ENCODE measurements at regions not wholly inside any gene's neighbourhood (a gene's known extent, or its start where the extent isn't known, plus 50 kb on each side); places are given as distances from the start of the nearest gene placed in this dataset.
A peak's percentile ranks its signal among the peaks of the same experiment; 100 is the strongest.

DNA sequence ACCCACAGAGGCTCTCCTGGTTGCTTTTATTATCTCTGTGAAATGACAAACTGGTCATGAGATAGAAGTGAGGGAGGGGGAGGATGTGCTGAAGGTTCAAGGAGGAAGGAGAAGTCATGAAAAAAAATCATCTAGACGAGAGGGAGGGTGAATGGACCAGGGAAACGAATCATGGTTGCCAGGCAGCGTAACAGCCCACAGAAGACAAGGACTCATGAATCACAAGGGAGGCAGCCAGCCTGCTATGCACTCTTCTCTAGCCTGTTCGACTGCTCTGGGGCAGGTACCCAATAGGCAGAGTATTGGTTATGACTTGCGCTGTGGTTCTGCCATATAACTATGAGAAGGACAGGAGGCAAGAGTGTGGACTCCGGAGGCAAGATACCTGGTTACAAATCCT lies 475.2 kb downstream of the CDK5RAP2 start:
- no peak for DNase-seq

DNA sequence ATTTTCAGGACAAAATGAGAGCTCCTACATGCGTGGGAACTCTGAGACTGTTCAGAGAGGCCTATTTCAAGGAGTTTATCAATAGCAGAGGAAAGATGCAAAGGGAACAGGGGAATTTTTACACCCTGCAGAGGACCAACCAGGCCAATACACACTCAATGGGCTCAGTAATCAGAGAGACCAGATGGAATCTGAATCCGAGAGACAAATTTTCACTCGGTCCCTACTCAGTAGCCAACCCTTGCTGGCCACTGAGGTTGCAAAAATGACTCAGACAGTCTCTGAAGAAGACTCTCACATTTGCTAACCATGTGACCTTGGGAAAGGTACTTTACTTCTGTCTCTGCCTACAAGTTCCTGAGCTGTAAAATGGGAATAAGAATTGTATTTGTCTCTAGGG lies 479.4 kb downstream of the CDK5RAP2 start:
- no peak for DNase-seq

GRCh38 chr9:120099065-120099464 lies 480.9 kb downstream of the CDK5RAP2 start:
- DNase-seq: no peak

DNA sequence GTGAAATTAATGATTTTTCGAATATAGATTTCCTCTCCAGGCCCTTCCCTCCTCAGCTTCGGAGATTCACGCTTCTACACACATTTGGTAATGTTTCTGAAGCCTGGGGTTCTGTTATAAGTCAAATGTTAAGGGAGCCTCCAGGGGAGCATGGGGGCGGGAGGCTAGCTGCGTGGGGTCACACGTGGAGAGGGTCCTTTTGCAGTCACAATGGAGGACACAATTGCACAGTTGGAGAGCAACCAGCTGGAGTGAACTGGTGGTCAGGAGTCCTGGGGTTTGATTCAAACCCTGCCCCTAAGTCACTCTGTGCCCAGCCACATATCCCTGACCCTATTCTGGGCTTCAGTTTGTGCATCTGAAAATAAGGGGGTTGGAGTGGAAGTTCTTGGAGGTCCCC lies 481.4 kb downstream of the CDK5RAP2 start:
- no peak for DNase-seq

GRCh38 chr9:120091206-120091605 lies 488.8 kb downstream of the CDK5RAP2 start:
- DNase-seq: no peak

DNA sequence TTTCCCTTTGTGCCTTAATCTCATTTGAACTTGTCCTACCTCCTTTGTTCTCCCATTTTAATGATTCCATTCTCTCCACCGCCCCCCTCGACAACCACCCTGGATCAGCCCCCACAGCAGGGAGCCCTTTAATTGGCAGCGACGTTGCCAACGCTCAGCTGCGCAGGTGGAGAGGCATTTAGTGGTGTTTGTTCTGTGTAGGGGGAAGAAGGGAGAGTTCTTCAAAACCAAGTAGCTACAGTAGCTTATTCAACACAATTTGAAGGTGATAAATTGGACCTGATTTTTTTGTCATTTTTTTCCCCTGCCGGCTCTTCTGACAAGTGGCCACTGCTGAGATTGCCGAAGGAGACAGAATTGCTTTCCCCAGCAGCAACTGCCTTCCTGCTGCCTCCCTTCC lies 499.1 kb downstream of the CDK5RAP2 start:
- DNase-seq: peak; percentile 87

DNA sequence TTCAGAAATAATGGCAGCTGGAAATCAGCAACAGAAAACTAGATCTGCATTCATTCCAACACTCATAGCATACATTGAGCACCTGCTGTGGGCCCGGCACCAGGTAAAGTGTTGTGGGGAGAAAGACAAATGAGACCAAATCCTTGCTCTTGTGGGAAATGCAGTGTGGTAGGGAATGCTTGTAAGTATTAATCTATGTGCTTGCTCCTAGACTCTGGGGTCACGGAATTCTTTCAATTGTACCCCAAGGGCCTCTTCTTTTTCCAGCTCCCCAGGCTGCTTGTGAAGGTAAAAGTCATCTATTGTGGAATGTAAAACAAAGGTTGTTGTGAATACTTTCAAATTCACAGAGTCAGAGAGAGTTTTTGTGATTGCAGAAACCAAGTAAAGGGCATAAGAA lies 501.9 kb downstream of the CDK5RAP2 start:
- no peak for DNase-seq

DNA sequence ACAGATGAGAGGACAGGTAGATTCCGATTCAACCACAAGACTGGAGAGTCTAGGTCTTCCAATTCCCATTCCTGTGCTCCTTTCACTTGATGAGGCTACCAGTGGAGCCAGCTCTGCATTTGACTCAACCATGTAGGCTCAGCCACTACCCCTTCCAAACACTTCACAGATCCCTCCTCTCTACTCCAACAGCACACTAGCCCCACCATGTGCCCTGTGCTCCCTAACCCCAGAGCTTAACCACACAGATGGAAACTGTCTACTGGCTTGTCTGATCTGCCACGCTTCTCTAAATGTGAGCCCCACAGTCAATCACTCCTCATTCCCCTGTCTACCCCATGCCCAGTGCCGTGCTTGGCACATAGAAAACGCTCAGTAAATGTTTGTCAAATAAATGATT lies 508.2 kb downstream of the CDK5RAP2 start:
- DNase-seq: no peak

GRCh38 chr9:120066315-120066714 lies 513.7 kb downstream of the CDK5RAP2 start:
- DNase-seq: no peak

DNA sequence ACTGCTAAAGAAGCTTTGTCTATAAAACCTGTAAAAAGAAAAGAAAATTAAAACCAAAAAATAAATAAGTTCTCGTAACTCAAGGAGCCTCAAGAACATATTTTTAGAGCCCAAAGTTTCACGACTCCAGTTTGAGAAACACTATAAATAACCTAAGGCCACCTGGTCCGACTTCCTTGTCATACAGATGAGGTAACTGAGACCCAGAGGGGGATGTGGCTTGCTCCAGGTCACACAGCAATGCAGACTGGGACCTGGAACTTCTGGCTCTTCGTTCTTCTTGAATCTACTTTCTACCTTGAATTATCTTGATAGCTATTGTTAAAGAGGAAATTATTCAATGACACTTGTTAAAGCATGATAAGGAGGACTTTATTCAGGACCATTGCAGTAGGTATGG lies 514.8 kb downstream of the CDK5RAP2 start:
- DNase-seq: no peak

DNA sequence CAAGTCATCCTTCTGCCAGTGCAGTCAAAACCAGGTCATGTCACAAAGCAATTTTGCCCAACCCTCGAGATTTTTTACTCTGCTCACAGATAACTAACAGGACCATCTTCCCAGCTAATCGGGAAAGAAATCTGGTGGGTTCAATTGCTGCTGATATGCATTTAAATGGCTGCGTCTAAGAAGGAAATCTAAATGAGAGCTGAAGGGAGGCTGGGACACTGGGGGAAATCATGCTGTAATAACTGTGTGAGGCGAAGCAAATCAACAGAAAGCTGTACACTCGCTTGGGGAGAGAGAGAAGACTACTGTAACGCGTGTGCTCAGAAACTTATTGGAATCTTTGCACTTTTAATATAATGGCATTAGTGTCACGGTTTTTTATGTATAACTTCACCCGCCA lies 535.0 kb downstream of the CDK5RAP2 start:
- DNase-seq: no peak

DNA sequence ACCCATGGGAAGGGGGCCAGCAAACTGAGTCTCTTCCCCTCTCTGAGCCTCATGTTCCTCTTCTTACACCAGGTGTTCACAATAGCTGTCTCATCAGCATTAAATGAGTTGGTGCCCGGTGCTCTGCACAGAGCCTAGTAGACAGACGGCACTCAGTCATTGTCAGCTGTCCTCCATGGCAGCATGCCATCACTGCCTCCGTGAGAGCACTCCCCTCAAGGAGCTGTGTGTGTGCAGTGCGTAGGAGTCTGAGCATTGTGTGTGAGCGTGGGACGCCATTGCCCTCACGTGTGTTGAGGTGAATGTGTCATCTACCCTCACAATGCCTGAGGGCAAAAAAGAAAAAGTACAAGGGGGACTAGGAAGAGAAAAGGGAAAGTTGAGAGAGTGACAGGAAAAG lies 536.5 kb downstream of the CDK5RAP2 start:
- no peak for DNase-seq

DNA sequence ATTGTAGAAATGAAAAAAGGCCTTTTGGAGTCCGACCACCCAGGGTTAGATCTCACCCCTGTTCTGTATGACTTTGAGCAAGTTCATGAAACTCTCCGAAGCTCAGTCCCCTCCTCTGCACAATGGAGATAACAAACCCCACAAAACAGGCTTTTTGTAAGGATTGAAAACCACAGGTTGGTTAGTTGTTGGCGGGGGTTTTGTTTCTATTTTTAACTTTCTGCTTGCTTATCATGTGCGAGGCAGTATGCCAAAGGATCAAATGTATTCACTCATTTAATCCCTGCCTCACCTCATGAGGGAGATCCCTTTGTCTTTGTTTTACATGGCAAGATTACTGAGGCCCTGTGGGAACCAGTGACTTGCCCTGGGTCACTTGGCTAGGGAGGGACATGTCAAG lies 539.1 kb downstream of the CDK5RAP2 start:
- no peak for DNase-seq

GRCh38 chr9:120038342-120038741 lies 541.6 kb downstream of the CDK5RAP2 start:
- no peak for DNase-seq

- no peak for DNase-seq
These were observed 547.3 kb downstream of the CDK5RAP2 start for GRCh38 chr9:120032639-120033038.

DNA sequence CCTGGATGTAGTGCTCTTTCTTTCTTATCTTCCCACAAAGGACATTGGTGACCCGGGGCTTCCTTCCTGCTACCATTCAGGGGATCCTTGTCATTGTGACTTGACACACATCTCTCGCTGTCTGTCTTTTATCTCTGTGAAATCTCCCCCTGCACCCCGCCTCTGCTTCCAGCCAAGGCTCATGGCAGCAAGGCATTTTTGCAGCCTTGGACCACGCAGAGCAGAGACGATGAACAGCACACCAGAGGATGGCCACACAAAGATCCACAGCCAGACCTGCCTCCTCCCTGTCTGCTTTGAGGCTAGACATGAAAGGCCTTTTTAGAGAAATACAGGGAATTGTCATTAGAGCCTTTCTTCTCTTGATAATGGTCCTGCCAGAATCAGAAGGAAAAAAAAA lies 549.1 kb downstream of the CDK5RAP2 start:
- no peak for DNase-seq

- DNase-seq: no peak
These were observed 561.4 kb downstream of the CDK5RAP2 start for GRCh38 chr9:120018550-120018949.

DNA sequence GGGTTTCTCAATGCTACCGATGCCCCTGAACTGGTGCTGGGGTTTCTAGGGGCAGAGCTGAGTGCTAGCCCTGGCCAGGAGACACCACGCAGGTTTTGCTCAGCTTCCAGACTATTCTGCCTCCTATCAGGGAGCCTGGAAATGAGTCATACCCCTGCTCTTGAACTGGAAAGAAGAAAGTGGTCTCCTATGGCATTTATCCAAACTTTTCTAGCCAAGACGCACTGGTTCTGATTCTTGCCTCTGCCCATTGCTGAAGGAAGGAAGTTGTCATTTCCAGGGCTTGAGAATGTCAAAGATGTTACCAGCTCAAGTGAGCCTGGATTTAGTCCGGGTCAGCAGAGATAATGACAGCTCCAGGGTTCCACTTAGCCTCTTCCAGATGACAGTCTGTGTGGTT lies 561.9 kb downstream of the CDK5RAP2 start:
- no peak for DNase-seq

- no peak for DNase-seq
These were observed 563.7 kb downstream of the CDK5RAP2 start for GRCh38 chr9:120016231-120016630.

- no peak for DNase-seq
These were observed 565.2 kb downstream of the CDK5RAP2 start for GRCh38 chr9:120014796-120015195.

DNA sequence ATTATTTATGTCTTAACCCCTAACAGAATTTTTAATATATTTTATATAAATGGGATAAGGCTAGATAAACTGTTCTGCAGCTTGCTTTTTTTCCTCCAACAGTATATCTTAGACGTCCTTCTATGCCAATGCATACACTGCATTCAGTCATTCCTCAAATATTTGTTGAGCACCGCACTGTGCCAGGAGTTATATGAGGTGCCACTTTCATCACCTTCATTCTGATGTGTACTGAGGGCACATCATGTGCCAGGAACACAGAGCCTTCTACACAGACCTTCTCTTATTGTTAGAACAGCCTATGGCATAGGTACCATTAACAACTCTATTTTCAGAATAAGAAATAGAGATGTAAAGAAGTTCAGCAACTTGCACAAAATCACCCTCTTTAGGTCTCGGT lies 570.1 kb downstream of the CDK5RAP2 start:
- no peak for DNase-seq

DNA sequence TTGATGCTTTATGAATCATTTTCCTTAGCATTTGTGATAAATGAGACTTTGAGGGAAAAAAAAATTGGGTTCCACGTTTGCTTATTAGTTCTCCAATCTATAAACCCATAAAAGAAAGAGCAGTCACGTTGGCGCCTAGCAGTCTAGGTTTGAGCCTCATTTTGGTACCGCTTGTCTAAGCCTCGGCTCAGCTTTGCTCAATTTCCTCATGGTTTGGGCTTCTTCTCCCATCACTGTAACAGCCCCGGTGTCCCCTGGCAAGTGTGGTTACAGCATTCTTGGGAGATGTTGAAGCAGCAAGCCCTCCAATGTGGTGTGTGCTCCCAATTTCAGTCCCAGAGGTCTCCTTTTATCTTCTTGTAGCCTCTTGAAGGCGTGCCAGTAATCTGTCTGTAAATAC lies 578.4 kb downstream of the CDK5RAP2 start:
- DNase-seq: no peak

GRCh38 chr9:119998614-119999013 lies 581.4 kb downstream of the CDK5RAP2 start:
- no peak for DNase-seq

DNA sequence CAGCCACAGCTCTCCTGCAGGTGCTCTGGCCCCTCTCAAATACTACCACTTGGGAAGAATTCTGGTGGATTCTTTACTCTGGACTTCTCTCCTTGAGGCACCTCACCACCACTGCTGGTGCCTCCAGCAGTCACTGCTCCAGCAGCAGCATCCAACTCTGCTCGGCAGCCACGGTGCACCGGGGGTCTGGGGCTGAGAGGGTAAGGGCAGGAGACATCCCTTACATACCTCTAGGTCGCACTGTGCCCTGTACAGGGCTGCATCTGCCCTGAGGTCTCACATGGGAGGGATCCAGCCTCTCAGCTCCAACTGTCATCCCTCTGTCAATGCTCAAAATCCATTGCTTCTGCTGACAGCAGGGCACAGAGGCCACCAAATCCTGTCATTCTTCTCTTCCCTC lies 588.2 kb downstream of the CDK5RAP2 start:
- DNase-seq: no peak

- DNase-seq: no peak
These were observed 593.3 kb downstream of the CDK5RAP2 start for GRCh38 chr9:119986713-119987112.

- DNase-seq: no peak
These were observed 593.8 kb downstream of the CDK5RAP2 start for GRCh38 chr9:119986205-119986604.
